ENCODE measurements at regions not wholly inside any gene's neighbourhood (a gene's known extent, or its start where the extent isn't known, plus 50 kb on each side); places are given as distances from the start of the nearest gene placed in this dataset.

GRCh38 chr4:96649536-96649935 is 809.6 kb downstream of the PDHA2 start:
- WGBS, 2 experiments (ENCODE audit: extremely low coverage in 2 of 2, insufficient read length in 1 of 2): no CpG with 5 or more reads among the region's 1 CpG
- in situ Hi-C loops (cut with MboI; ENCODE audit: low sequenced_read_pairs): no loop called here
- H3K27ac ChIP-seq (ENCODE audit: insufficient read depth, low read length): no peak overlapping the region
- ChIA-PET CTCF (no interaction called here), POLR2A (ENCODE audit: unreplicated experiment) (no interaction called here)
- no peak overlapping the region for H3K23ac ChIP-seq (ENCODE audit: low read depth, low read length)
- TF ChIP-seq RAD21 (IDR thresholded peaks at IDR 0.05; ENCODE audit: low read length) (no peak), NFE2L2 (IDR thresholded peaks at IDR 0.05; ENCODE audit: low read depth, low read length) (no peak), MAFK (IDR thresholded peaks at IDR 0.05; ENCODE audit: low read depth, low read length) (no peak), MAZ (IDR thresholded peaks at IDR 0.05; ENCODE audit: borderline replicate concordance, low read depth, low read length) (no peak), RCOR1 (IDR thresholded peaks at IDR 0.05; ENCODE audit: insufficient replicate concordance, low read length) (no peak), RFX5 (IDR thresholded peaks at IDR 0.05; ENCODE audit: low read depth, low read length) (no peak), CEBPB (IDR thresholded peaks at IDR 0.05; ENCODE audit: low read depth, low read length) (no peak), BHLHE40 (IDR thresholded peaks at IDR 0.05; ENCODE audit: low read depth, low read length) (no peak), ELK1 (IDR thresholded peaks at IDR 0.05; ENCODE audit: borderline replicate concordance, low read depth, low read length) (no peak), FOS (IDR thresholded peaks at IDR 0.05; ENCODE audit: low read depth, low read length) (no peak), CHD1 (IDR thresholded peaks at IDR 0.05; ENCODE audit: low read depth, low read length) (no peak), POLR2A (IDR thresholded peaks at IDR 0.05; ENCODE audit: low read depth, low read length) (no peak), MXI1 (IDR thresholded peaks at IDR 0.05; ENCODE audit: borderline replicate concordance, low read depth, low read length) (no peak), CTCF (conservative IDR thresholded peaks at IDR 0.05; ENCODE audit: low read depth, low read length) (no peak), SMC3 (IDR thresholded peaks at IDR 0.05; ENCODE audit: low read depth, low read length) (no peak), USF2 (IDR thresholded peaks at IDR 0.05; ENCODE audit: low read depth, low read length) (no peak)
- intact Hi-C loops (cut with micrococcal nuclease): no loop called here
- no peak overlapping the region for H3K18ac ChIP-seq (ENCODE audit: low read depth, low read length)
- peaks cover 15% of the 10 kb centered on the region for H3K9me3 ChIP-seq (ENCODE audit: control insufficient read depth, insufficient read depth, low read length)
- H4K20me1 ChIP-seq (ENCODE audit: insufficient read depth, low read length): no peaks in the 10 kb centered on the region
- no peak overlapping the region for H3K9ac ChIP-seq (ENCODE audit: low read depth, low read length)
- no peaks in the 10 kb centered on the region for H3K79me1 ChIP-seq (ENCODE audit: low read depth in 1 of 2, low read length in 2 of 2)
- no peak overlapping the region for H2BK20ac ChIP-seq (ENCODE audit: low read depth, low read length)
- no peak overlapping the region for H2BK5ac ChIP-seq (ENCODE audit: low read depth, low read length, poor library complexity, severe bottlenecking)
- DNase-seq (no peak), ATAC-seq (ENCODE audit: low read depth) (no peak)
- no TSS peak for BruUV-seq (replicated peaks)
- no peak overlapping the region for H2AK5ac ChIP-seq (ENCODE audit: low read depth, low read length)
- H3K4me2 ChIP-seq (ENCODE audit: low read depth, low read length): no peak overlapping the region
- no peaks in the 10 kb centered on the region for H3K9me1 ChIP-seq (ENCODE audit: insufficient read depth, low read length)
- no peak overlapping the region for H2BK120ac ChIP-seq (ENCODE audit: low read depth, low read length)
- no peak overlapping the region for H3K4ac ChIP-seq (ENCODE audit: low read depth, low read length)
- H2AK9ac ChIP-seq (replicated peaks; ENCODE audit: low read depth, low read length, poor library complexity): no peak overlapping the region
- H4K5ac ChIP-seq (ENCODE audit: low read depth, low read length): no peak overlapping the region
- H2BK15ac ChIP-seq (ENCODE audit: low read depth, low read length): no peak overlapping the region
- H3K14ac ChIP-seq (replicated peaks; ENCODE audit: low read depth, low read length): no peak overlapping the region
- H3K27me3 ChIP-seq (ENCODE audit: control insufficient read depth, insufficient read depth, low read length): no peaks in the 10 kb centered on the region
- no peak overlapping the region for H4K8ac ChIP-seq (ENCODE audit: low read depth in 2 of 2, low read length in 2 of 2)
- dilution Hi-C loops (cut with HindIII; ENCODE audit: low sequenced_read_pairs, unreplicated experiment): no loop called here
- no peak overlapping the region for H2AFZ ChIP-seq (replicated peaks; ENCODE audit: low read length, poor library complexity)
- no peaks in the 10 kb centered on the region for H3K4me1 ChIP-seq (ENCODE audit: control insufficient read depth, insufficient read depth, low read length)
- H3K56ac ChIP-seq (ENCODE audit: extremely low read depth, insufficient read depth, low read length): no peak overlapping the region
- H3K4me3 ChIP-seq (ENCODE audit: insufficient read depth, low read depth, low read length): no peak overlapping the region
- no peaks in the 10 kb centered on the region for H3K36me3 ChIP-seq (ENCODE audit: control insufficient read depth, insufficient read depth, low read length)
- H4K91ac ChIP-seq (ENCODE audit: insufficient read depth, low read depth, low read length): no peak overlapping the region
